ENCODE measurements at regions not wholly inside any gene's neighbourhood (a gene's known extent, or its start where the extent isn't known, plus 50 kb on each side); places are given as distances from the start of the nearest gene placed in this dataset.

DNA sequence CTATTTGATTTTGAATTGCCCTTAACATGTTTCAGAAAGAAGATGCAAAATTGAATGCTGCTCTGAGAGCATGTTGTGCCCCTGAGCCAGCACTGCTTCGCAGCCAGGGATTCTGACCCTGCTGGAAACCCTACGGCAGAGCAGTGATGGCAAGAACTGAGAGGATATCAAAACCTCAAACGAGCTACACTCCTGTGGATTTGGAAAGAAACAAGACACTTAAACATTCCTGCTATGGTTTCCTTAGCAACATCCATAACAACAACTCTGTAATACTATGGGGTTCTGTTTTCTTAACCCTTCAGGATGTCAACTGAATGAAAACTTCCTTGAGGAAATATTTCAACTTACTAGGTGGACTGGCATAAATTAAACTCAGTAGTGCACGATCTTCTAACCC lies 649.1 kb downstream of the NYAP2 start:
- Histone ChIP-seq H2BK15ac (ENCODE audit: low read depth, poor library complexity, severe bottlenecking) (no peak overlapping the region), H3K9ac (ENCODE audit: low read length) (no peak overlapping the region), H3K27me3 (ENCODE audit: control insufficient read depth in 1 of 2, insufficient read depth in 1 of 2, low read length in 2 of 2) (no peaks in the 10 kb centered on the region), H3K9me3 (ENCODE audit: control insufficient read depth, low read length) (no peaks in the 10 kb centered on the region), H3K4me1 (ENCODE audit: control insufficient read depth, insufficient read depth, low read depth, low read length) (peaks cover 1% of the 10 kb centered on the region), H4K8ac (ENCODE audit: low read length) (no peak overlapping the region), H3K27ac (ENCODE audit: low read length, poor library complexity, severe bottlenecking) (no peak overlapping the region), H3K4me2 (ENCODE audit: low read length, poor library complexity, severe bottlenecking) (no peak overlapping the region), H3K23ac (ENCODE audit: low read length in 2 of 2) (no peak overlapping the region), H3K18ac (ENCODE audit: low read depth in 1 of 2, low read length in 2 of 2) (no peak overlapping the region), H2BK5ac (ENCODE audit: low read depth, low read length, poor library complexity, severe bottlenecking) (no peak overlapping the region), H3K14ac (ENCODE audit: low read length in 2 of 2) (no peak overlapping the region), H2AFZ (ENCODE audit: low read depth, low read length) (no peak overlapping the region), H3K79me1 (replicated peaks; ENCODE audit: low read length, poor library complexity, severe bottlenecking) (no peaks in the 10 kb centered on the region), H2AK5ac (ENCODE audit: low read length, severe bottlenecking) (no peak overlapping the region), H3K4me3 (ENCODE audit: insufficient read depth in 1 of 2, low read depth in 1 of 2, low read length in 2 of 2) (no peak overlapping the region), H3K4ac (ENCODE audit: low read depth in 1 of 2, low read length in 2 of 2) (no peak overlapping the region), H2BK120ac (ENCODE audit: low read depth, low read length) (no peak overlapping the region), H3K36me3 (ENCODE audit: control insufficient read depth in 1 of 2, insufficient read depth in 2 of 2, low read depth in 1 of 2, low read length in 2 of 2) (no peaks in the 10 kb centered on the region), H4K91ac (ENCODE audit: low read length) (no peak overlapping the region), H2BK12ac (ENCODE audit: low read length in 2 of 2) (no peak overlapping the region)
- WGBS = 7% methylated on average over 3 of the region's 4 CpGs
- DNase-seq = peak; percentile 90

- Histone ChIP-seq H4K91ac (ENCODE audit: low read length) (peak overlapping the region; percentile 68), H3K14ac (ENCODE audit: low read length in 2 of 2) (no peak overlapping the region)
Measured at GRCh38 chr2:226045080-226045479, 645.6 kb downstream of the NYAP2 start.

GRCh38 chr2:226040344-226040900 lies 640.9 kb downstream of the NYAP2 start:
- peak overlapping the region; percentile 89 for H2BK15ac ChIP-seq (ENCODE audit: low read depth, poor library complexity, severe bottlenecking)
- no peaks in the 10 kb centered on the region for H3K36me3 ChIP-seq (ENCODE audit: control insufficient read depth in 1 of 2, insufficient read depth in 2 of 2, low read depth in 1 of 2, low read length in 2 of 2)
- no peak overlapping the region for H2BK12ac ChIP-seq (ENCODE audit: low read length in 2 of 2)
- no peak overlapping the region for H2BK5ac ChIP-seq (ENCODE audit: low read depth, low read length, poor library complexity, severe bottlenecking)
- no peaks in the 10 kb centered on the region for H3K79me1 ChIP-seq (replicated peaks; ENCODE audit: low read length, poor library complexity, severe bottlenecking)
- no peak overlapping the region for H2BK120ac ChIP-seq (ENCODE audit: low read depth, low read length)
- no peaks in the 10 kb centered on the region for H3K4me1 ChIP-seq (ENCODE audit: control insufficient read depth, insufficient read depth, low read depth, low read length)
- H2AFZ ChIP-seq (ENCODE audit: low read depth, low read length) = no peak overlapping the region
- no peak overlapping the region for H3K4me2 ChIP-seq (ENCODE audit: low read length, poor library complexity, severe bottlenecking)
- peak overlapping the region; percentile 23 for H4K8ac ChIP-seq (ENCODE audit: low read length)
- H2AK5ac ChIP-seq (ENCODE audit: low read length, severe bottlenecking) = no peak overlapping the region
- H3K23ac ChIP-seq (ENCODE audit: low read length in 2 of 2) = no peak overlapping the region
- WGBS = 93% methylated on average over 2 of the region's 2 CpGs
- H3K14ac ChIP-seq (ENCODE audit: low read length in 2 of 2) = no peak overlapping the region
- H3K9ac ChIP-seq (ENCODE audit: low read length) = no peak overlapping the region
- no peaks in the 10 kb centered on the region for H3K9me3 ChIP-seq (ENCODE audit: control insufficient read depth, low read length)
- no peaks in the 10 kb centered on the region for H3K27me3 ChIP-seq (ENCODE audit: control insufficient read depth in 1 of 2, insufficient read depth in 1 of 2, low read length in 2 of 2)
- no peak overlapping the region for H3K18ac ChIP-seq (ENCODE audit: low read depth in 1 of 2, low read length in 2 of 2)
- no peak overlapping the region for H4K91ac ChIP-seq (ENCODE audit: low read length)
- H3K27ac ChIP-seq (ENCODE audit: low read length, poor library complexity, severe bottlenecking) = no peak overlapping the region
- no peak overlapping the region for H3K4me3 ChIP-seq (ENCODE audit: insufficient read depth in 1 of 2, low read depth in 1 of 2, low read length in 2 of 2)
- no peak for DNase-seq
- H3K4ac ChIP-seq (ENCODE audit: low read depth in 1 of 2, low read length in 2 of 2) = no peak overlapping the region

More at GRCh38 chr2:226045080-226045479, 645.6 kb downstream of the NYAP2 start:
- H3K18ac ChIP-seq (ENCODE audit: low read depth in 1 of 2, low read length in 2 of 2) = peak overlapping the region in 1 of 2 experiments; percentile 43
- no peak overlapping the region for H4K8ac ChIP-seq (ENCODE audit: low read length)
- no peak overlapping the region for H2BK15ac ChIP-seq (ENCODE audit: low read depth, poor library complexity, severe bottlenecking)
- no peak overlapping the region for H2BK12ac ChIP-seq (ENCODE audit: low read length in 2 of 2)
- no peak overlapping the region for H3K23ac ChIP-seq (ENCODE audit: low read length in 2 of 2)
- H3K27me3 ChIP-seq (ENCODE audit: control insufficient read depth in 1 of 2, insufficient read depth in 1 of 2, low read length in 2 of 2) = no peaks in the 10 kb centered on the region
- H3K4me3 ChIP-seq (ENCODE audit: insufficient read depth in 1 of 2, low read depth in 1 of 2, low read length in 2 of 2) = no peak overlapping the region
- no peak for DNase-seq
- H3K4me2 ChIP-seq (ENCODE audit: low read length, poor library complexity, severe bottlenecking) = no peak overlapping the region
- H2AFZ ChIP-seq (ENCODE audit: low read depth, low read length) = no peak overlapping the region
- H2BK120ac ChIP-seq (ENCODE audit: low read depth, low read length) = no peak overlapping the region
- no peaks in the 10 kb centered on the region for H3K36me3 ChIP-seq (ENCODE audit: control insufficient read depth in 1 of 2, insufficient read depth in 2 of 2, low read depth in 1 of 2, low read length in 2 of 2)
- peaks cover 1% of the 10 kb centered on the region for H3K4me1 ChIP-seq (ENCODE audit: control insufficient read depth, insufficient read depth, low read depth, low read length)
- H3K9ac ChIP-seq (ENCODE audit: low read length) = no peak overlapping the region
- no peak overlapping the region for H2BK5ac ChIP-seq (ENCODE audit: low read depth, low read length, poor library complexity, severe bottlenecking)
- H3K79me1 ChIP-seq (replicated peaks; ENCODE audit: low read length, poor library complexity, severe bottlenecking) = no peaks in the 10 kb centered on the region
- no peak overlapping the region for H3K4ac ChIP-seq (ENCODE audit: low read depth in 1 of 2, low read length in 2 of 2)
- H3K27ac ChIP-seq (ENCODE audit: low read length, poor library complexity, severe bottlenecking) = no peak overlapping the region
- H3K9me3 ChIP-seq (ENCODE audit: control insufficient read depth, low read length) = no peaks in the 10 kb centered on the region
- no peak overlapping the region for H2AK5ac ChIP-seq (ENCODE audit: low read length, severe bottlenecking)
- WGBS = 95% methylated on average over 8 of the region's 8 CpGs

GRCh38 chr2:226037526-226037925 lies 638.0 kb downstream of the NYAP2 start:
- Histone ChIP-seq H3K4me3 (ENCODE audit: insufficient read depth in 1 of 2, low read depth in 1 of 2, low read length in 2 of 2) (no peak overlapping the region), H4K91ac (ENCODE audit: low read length) (no peak overlapping the region), H2BK12ac (ENCODE audit: low read length in 2 of 2) (no peak overlapping the region), H3K79me1 (replicated peaks; ENCODE audit: low read length, poor library complexity, severe bottlenecking) (no peaks in the 10 kb centered on the region), H3K18ac (ENCODE audit: low read depth in 1 of 2, low read length in 2 of 2) (no peak overlapping the region), H3K23ac (ENCODE audit: low read length in 2 of 2) (no peak overlapping the region), H3K4me1 (ENCODE audit: control insufficient read depth, insufficient read depth, low read depth, low read length) (no peaks in the 10 kb centered on the region), H2AFZ (ENCODE audit: low read depth, low read length) (no peak overlapping the region), H3K14ac (ENCODE audit: low read length in 2 of 2) (no peak overlapping the region), H3K4me2 (ENCODE audit: low read length, poor library complexity, severe bottlenecking) (no peak overlapping the region), H3K9me3 (ENCODE audit: control insufficient read depth, low read length) (no peaks in the 10 kb centered on the region), H2AK5ac (ENCODE audit: low read length, severe bottlenecking) (no peak overlapping the region), H2BK5ac (ENCODE audit: low read depth, low read length, poor library complexity, severe bottlenecking) (no peak overlapping the region), H3K9ac (ENCODE audit: low read length) (no peak overlapping the region), H3K27me3 (ENCODE audit: control insufficient read depth in 1 of 2, insufficient read depth in 1 of 2, low read length in 2 of 2) (no peaks in the 10 kb centered on the region), H2BK120ac (ENCODE audit: low read depth, low read length) (no peak overlapping the region), H4K8ac (ENCODE audit: low read length) (no peak overlapping the region), H2BK15ac (ENCODE audit: low read depth, poor library complexity, severe bottlenecking) (no peak overlapping the region), H3K27ac (ENCODE audit: low read length, poor library complexity, severe bottlenecking) (no peak overlapping the region), H3K36me3 (ENCODE audit: control insufficient read depth in 1 of 2, insufficient read depth in 2 of 2, low read depth in 1 of 2, low read length in 2 of 2) (no peaks in the 10 kb centered on the region), H3K4ac (ENCODE audit: low read depth in 1 of 2, low read length in 2 of 2) (no peak overlapping the region)
- DNase-seq = no peak
- whole genome bisulfite sequencing = 98% methylated on average over 2 of the region's 2 CpGs

Measured in mesenchymal stem cell (in vitro differentiated cells and primary cell).